Activated CD8-positive, alpha-beta T cell treated with anti-CD3 and anti-CD28 coated beads for 36 hours (primary cell): ENCODE measurements at regions not wholly inside any gene's neighbourhood (a gene's known extent, or its start where the extent isn't known, plus 50 kb on each side); places are given as distances from the start of the nearest gene placed in this dataset.
"Not testable (repeated sequence)": the region's sequence is repeated elsewhere in the genome, so short reads cannot be mapped to it uniquely, and the experiment has no call there.

ENCODE experiments used
- ATAC-seq: fragments of 200-7000 bp; cut with Tn5 transposase; one replicate; pipeline ENCODE4 v1.10.0; 2021; ENCODE audit warnings: mild to moderate bottlenecking, moderate library complexity
- CTCF ChIA-PET: fragments of 350-600 bp; sonication (Branson Sonifier 250); formaldehyde crosslinking; loops from one replicate; lab custom pipeline; 2021; ENCODE audit warnings: antibody characterized with exemption; lab: Charles Lee
- POLR2A ChIA-PET: fragments of 350-600 bp; sonication (Branson Sonifier 250); formaldehyde crosslinking; loops from one replicate; lab custom pipeline; 2021; ENCODE audit warnings: antibody characterized with exemption; lab: Charles Lee
- DNase-seq: peaks from one replicate; pipeline ENCODE4 v3.0.0-alpha.2; 2020
- H3K27ac Mint-ChIP-seq: one replicate; pipeline ENCODE4 v1.8.0; 2021; ENCODE audit warnings: mild to moderate bottlenecking, mixed read lengths
- H3K27me3 Mint-ChIP-seq: one replicate; pipeline ENCODE4 v1.8.0; 2021; ENCODE audit warnings: mixed read lengths
- H3K36me3 Mint-ChIP-seq: one replicate; pipeline ENCODE4 v1.8.0; 2021; ENCODE audit warnings: low read depth, mixed read lengths
- H3K4me1 Mint-ChIP-seq: one replicate; pipeline ENCODE4 v1.8.0; 2021; ENCODE audit warnings: low read depth, mixed read lengths
- H3K4me3 Mint-ChIP-seq: one replicate; pipeline ENCODE4 v1.8.0; 2021; ENCODE audit warnings: mild to moderate bottlenecking, moderate library complexity, mixed read lengths
- H3K9me3 Mint-ChIP-seq: one replicate; pipeline ENCODE4 v1.8.0; 2021; ENCODE audit warnings: mixed read lengths
- CTCF ChIP-seq: fragments of 200-600 bp; IDR thresholded peaks from one replicate; pipeline ENCODE4 v1.8.0; 2022; ENCODE audit warnings: antibody characterized with exemption, mild to moderate bottlenecking
- intact Hi-C: fragments of 100-400 bp; cut with micrococcal nuclease; formaldehyde crosslinking; loops from one replicate; pipeline ENCODE4 v1.10.0; 2022

- H3K4me1 Mint-ChIP-seq = no peaks in the 10 kb centered on the region
- H3K9me3 Mint-ChIP-seq = no peaks in the 10 kb centered on the region
- H3K27me3 Mint-ChIP-seq = no peaks in the 10 kb centered on the region
- ChIA-PET CTCF (no interaction called here), POLR2A (no interaction called here)
- H3K27ac Mint-ChIP-seq = no peak overlapping the region
- ATAC-seq (no peak), DNase-seq (no peak)
- H3K36me3 Mint-ChIP-seq = no peaks in the 10 kb centered on the region
- no peak overlapping the region for H3K4me3 Mint-ChIP-seq
- intact Hi-C loops = no loop called here
- no peak for TF ChIP-seq CTCF
These were observed 67.6 kb upstream of the RASEF start for GRCh38 chr9:83130541-83130940.

GRCh38 chr9:83125671-83126070, 62.7 kb upstream of the RASEF start:
- Mint-ChIP-seq H3K4me3 (no peak overlapping the region), H3K9me3 (no peaks in the 10 kb centered on the region), H3K27ac (no peak overlapping the region), H3K27me3 (no peaks in the 10 kb centered on the region), H3K4me1 (no peaks in the 10 kb centered on the region), H3K36me3 (no peaks in the 10 kb centered on the region)
- DNase-seq (no peak), ATAC-seq (no peak)
- ChIA-PET CTCF (no interaction called here), POLR2A (no interaction called here)
- intact Hi-C loops = no loop called here
- TF ChIP-seq CTCF = no peak

GRCh38 chr9:83119873-83120272, 56.9 kb upstream of the RASEF start:
- no peak overlapping the region for H3K4me3 Mint-ChIP-seq
- H3K4me1 Mint-ChIP-seq = no peaks in the 10 kb centered on the region
- DNase-seq = no peak
- ChIA-PET CTCF (no interaction called here), POLR2A (interaction anchor here (1.4 kb wide), 1 partner anchor 8 kb away, joined by 3 read pairs; no protein-coding TSS in a partner anchor)
- ATAC-seq = no peak
- intact Hi-C loops = no loop called here
- no peaks in the 10 kb centered on the region for H3K36me3 Mint-ChIP-seq
- H3K9me3 Mint-ChIP-seq = peaks cover 3% of the 10 kb centered on the region
- no peak overlapping the region for H3K27ac Mint-ChIP-seq
- no peaks in the 10 kb centered on the region for H3K27me3 Mint-ChIP-seq
- no peak for TF ChIP-seq CTCF

- Mint-ChIP-seq H3K4me3 (no peak overlapping the region), H3K27me3 (no peaks in the 10 kb centered on the region), H3K36me3 (no peaks in the 10 kb centered on the region), H3K4me1 (no peaks in the 10 kb centered on the region), H3K27ac (no peak overlapping the region), H3K9me3 (peaks cover 14% of the 10 kb centered on the region)
- ATAC-seq = no peak
- DNase-seq = no peak
- TF ChIP-seq CTCF = no peak
- CTCF ChIA-PET = no interaction called here
- POLR2A ChIA-PET = no interaction called here
- intact Hi-C loops = no loop called here
These were observed 53.1 kb upstream of the RASEF start for GRCh38 chr9:83116026-83116425.

GRCh38 chr9:83113445-83113844, 50.5 kb upstream of the RASEF start:
- H3K4me3 Mint-ChIP-seq, ATAC-seq, intact Hi-C loops, H3K36me3 Mint-ChIP-seq, H3K27me3 Mint-ChIP-seq, H3K27ac Mint-ChIP-seq, DNase-seq, POLR2A ChIA-PET, H3K4me1 Mint-ChIP-seq: not testable (repeated sequence)
- CTCF ChIA-PET = interaction anchor here (1.4 kb wide), 1 partner anchor 9 kb away, joined by 3 read pairs; no protein-coding TSS in a partner anchor
- H3K9me3 Mint-ChIP-seq = peaks cover 14% of the 10 kb centered on the region
